Activated B cell treated with CpG ODN at 0.5 μM for 24 hours (primary cell): ENCODE measurements at regions not wholly inside any gene's neighbourhood (a gene's known extent, or its start where the extent isn't known, plus 50 kb on each side); places are given as distances from the start of the nearest gene placed in this dataset.

ENCODE experiments used
- ATAC-seq: fragments of 200-7000 bp; cut with Tn5 transposase; one replicate; pipeline ENCODE4 v1.10.0; 2021; ENCODE audit warnings: low read depth, mild to moderate bottlenecking, moderate library complexity
- CTCF ChIA-PET: fragments of 350-600 bp; sonication (Branson Sonifier 250); formaldehyde crosslinking; loops from one replicate; lab custom pipeline; 2021; ENCODE audit warnings: antibody characterized with exemption; lab: Charles Lee
- POLR2A ChIA-PET: fragments of 350-600 bp; sonication (Branson Sonifier 250); formaldehyde crosslinking; loops from one replicate; lab custom pipeline; 2021; ENCODE audit warnings: antibody characterized with exemption; lab: Charles Lee
- DNase-seq: peaks from one replicate; pipeline ENCODE4 v3.0.0; 2022
- H3K27ac Mint-ChIP-seq: one replicate; pipeline ENCODE4 v1.8.0; 2020; ENCODE audit warnings: mixed read lengths
- H3K27me3 Mint-ChIP-seq: one replicate; pipeline ENCODE4 v1.8.0; 2021; ENCODE audit warnings: mixed read lengths
- H3K36me3 Mint-ChIP-seq: one replicate; pipeline ENCODE4 v1.8.0; 2021; ENCODE audit warnings: low read depth, mixed read lengths
- H3K4me1 Mint-ChIP-seq: one replicate; pipeline ENCODE4 v1.8.0; 2021; ENCODE audit warnings: mixed read lengths
- H3K4me3 Mint-ChIP-seq: one replicate; pipeline ENCODE4 v1.8.0; 2020; ENCODE audit warnings: mild to moderate bottlenecking, mixed read lengths
- H3K9me3 Mint-ChIP-seq: one replicate; pipeline ENCODE4 v1.8.0; 2020; ENCODE audit warnings: mixed read lengths
- CTCF ChIP-seq: fragments of 200-600 bp; IDR thresholded peaks from one replicate; pipeline ENCODE4 v1.8.0; 2022; ENCODE audit warnings: antibody characterized with exemption, mild to moderate bottlenecking
- intact Hi-C: fragments of 100-400 bp; cut with micrococcal nuclease; formaldehyde crosslinking; loops from one replicate; pipeline ENCODE4 v1.15.1; 2024

GRCh38 chr1:96538883-96539282, 182.7 kb upstream of the PTBP2 start:
- POLR2A ChIA-PET = no interaction called here

GRCh38 chr1:96541491-96541890, 180.1 kb upstream of the PTBP2 start:
- no peak overlapping the region for H3K27ac Mint-ChIP-seq
- TF ChIP-seq CTCF = no peak
- DNase-seq = no peak
- H3K9me3 Mint-ChIP-seq = no peaks in the 10 kb centered on the region
- no peaks in the 10 kb centered on the region for H3K4me1 Mint-ChIP-seq
- ChIA-PET POLR2A (no interaction called here), CTCF (no interaction called here)
- H3K27me3 Mint-ChIP-seq = no peaks in the 10 kb centered on the region
- H3K4me3 Mint-ChIP-seq = no peak overlapping the region
- intact Hi-C loops = no loop called here
- ATAC-seq = no peak
- H3K36me3 Mint-ChIP-seq = no peaks in the 10 kb centered on the region

More at GRCh38 chr1:96538883-96539282, 182.7 kb upstream of the PTBP2 start:
- CTCF ChIA-PET = no interaction called here
- Mint-ChIP-seq H3K36me3 (no peaks in the 10 kb centered on the region), H3K27ac (no peak overlapping the region), H3K27me3 (no peaks in the 10 kb centered on the region), H3K9me3 (no peaks in the 10 kb centered on the region), H3K4me1 (no peaks in the 10 kb centered on the region), H3K4me3 (no peak overlapping the region)
- no peak for ATAC-seq
- no peak for DNase-seq
- intact Hi-C loops = no loop called here
- no peak for TF ChIP-seq CTCF

- ChIA-PET POLR2A (no interaction called here), CTCF (no interaction called here)
- Mint-ChIP-seq H3K27ac (no peak overlapping the region), H3K4me3 (no peak overlapping the region), H3K4me1 (no peaks in the 10 kb centered on the region), H3K9me3 (no peaks in the 10 kb centered on the region), H3K27me3 (no peaks in the 10 kb centered on the region), H3K36me3 (no peaks in the 10 kb centered on the region)
- ATAC-seq (no peak), DNase-seq (no peak)
- no peak for TF ChIP-seq CTCF
- intact Hi-C loops = no loop called here
These were observed 177.3 kb upstream of the PTBP2 start for GRCh38 chr1:96544051-96544830.

- DNase-seq (no peak), ATAC-seq (no peak)
- Mint-ChIP-seq H3K36me3 (no peaks in the 10 kb centered on the region), H3K27ac (no peak overlapping the region), H3K4me1 (no peaks in the 10 kb centered on the region), H3K4me3 (no peak overlapping the region), H3K27me3 (no peaks in the 10 kb centered on the region), H3K9me3 (no peaks in the 10 kb centered on the region)
- no peak for TF ChIP-seq CTCF
- POLR2A ChIA-PET = no interaction called here
- intact Hi-C loops = no loop called here
- CTCF ChIA-PET = no interaction called here
These were observed 176.8 kb upstream of the PTBP2 start for GRCh38 chr1:96544831-96545221.

GRCh38 chr1:96545935-96546656, 175.5 kb upstream of the PTBP2 start:
- Mint-ChIP-seq H3K36me3 (no peaks in the 10 kb centered on the region), H3K27me3 (no peaks in the 10 kb centered on the region), H3K9me3 (no peaks in the 10 kb centered on the region), H3K4me1 (no peaks in the 10 kb centered on the region), H3K27ac (no peak overlapping the region), H3K4me3 (no peak overlapping the region)
- ChIA-PET CTCF (no interaction called here), POLR2A (no interaction called here)
- DNase-seq (no peak), ATAC-seq (no peak)
- intact Hi-C loops = no loop called here
- TF ChIP-seq CTCF = no peak
